GM12878 (cell line): ENCODE measurements at regions not wholly inside any gene's neighbourhood (a gene's known extent, or its start where the extent isn't known, plus 50 kb on each side); places are given as distances from the start of the nearest gene placed in this dataset.

Source experiments
- ATAC-seq: fragments of 200-7000 bp; cut with Tn5 transposase; 3 replicates; pipeline ENCODE4 v1.9.1; 2020; ENCODE audit warnings: mild to moderate bottlenecking, moderate library complexity
- BruUV-seq: library from RNA; stranded (reverse); fragments of 400-500 nt; replicated peaks from 2 replicates; lab custom pipeline; 2021; lab: Mats Ljungman, UMichigan
- CTCF ChIA-PET: fragments of 300-600 bp; sonication (Branson Sonifier 250); formaldehyde crosslinking; extraction: SDS; loops from one replicate; lab custom pipeline; 2021; ENCODE audit warnings: inconsistent platforms; lab: Yijun Ruan, JAX
- POLR2A ChIA-PET: fragments of 350-600 bp; formaldehyde crosslinking; extraction: SDS; loops from one replicate; lab custom pipeline; 2021; ENCODE audit warnings: inconsistent platforms; lab: Charles Lee
- RAD21 ChIA-PET: fragments of 300-600 bp; sonication (Branson Sonifier 250); formaldehyde crosslinking; loops from one replicate; lab custom pipeline; 2023; ENCODE audit warnings: antibody characterized with exemption; ENCODE audit not compliant: unreplicated experiment; lab: Charles Lee
- SMC1A ChIA-PET: fragments of 300-600 bp; sonication (Branson Sonifier 250); formaldehyde crosslinking; loops from one replicate; lab custom pipeline; 2023; ENCODE audit not compliant: unreplicated experiment, uncharacterized antibody; lab: Charles Lee
- DNase-seq: peaks from one replicate; pipeline ENCODE4 v3.0.0-alpha.2; 2011; ENCODE audit warnings: low read depth, low spot score
- FAIRE-seq: peaks from 3 replicates; lab custom pipeline; 2011; peaks lifted over from hg19 to GRCh38; lab: Jason Lieb, UNC
- H2AFZ ChIP-seq: 2 replicates; pipeline ENCODE4 v1.6.0; 2011; ENCODE audit warnings: low read depth, low read length, control low read depth; ENCODE audit not compliant: control insufficient read depth
- H3K27ac ChIP-seq: 2 replicates; pipeline ENCODE4 v1.5.1; 2011; ENCODE audit warnings: control low read depth; ENCODE audit not compliant: control insufficient read depth, insufficient read depth
- H3K27me3 ChIP-seq, 2 experiments: replicated peaks in 1 of 2; 2 replicates each; pipeline versions ENCODE4 v1.6.0 to v1.6.1; 2011; ENCODE audit warnings: low read length in 1 of 2; ENCODE audit not compliant: control insufficient read depth in 2 of 2, insufficient read depth in 2 of 2
- H3K36me3 ChIP-seq, 2 experiments: 2 replicates each; pipeline ENCODE4 v1.5.1; 2011; ENCODE audit warnings: low read length in 1 of 2; ENCODE audit not compliant: control insufficient read depth in 2 of 2, insufficient read depth in 2 of 2
- H3K4me1 ChIP-seq: 2 replicates; pipeline ENCODE4 v1.6.1; 2011; ENCODE audit warnings: mild to moderate bottlenecking, low read length, moderate library complexity, mixed read lengths; ENCODE audit not compliant: control insufficient read depth, insufficient read depth
- H3K4me2 ChIP-seq: 2 replicates; pipeline ENCODE4 v1.6.0; 2011; ENCODE audit warnings: control low read depth; ENCODE audit not compliant: control insufficient read depth, insufficient read depth
- H3K4me3 ChIP-seq: fragments of 200-600 bp; sonication (generic); 2 replicates; pipeline ENCODE4 v1.5.1; 2016
- H3K79me2 ChIP-seq: 2 replicates; pipeline ENCODE4 v1.6.0; 2011; ENCODE audit warnings: low read length; ENCODE audit not compliant: control insufficient read depth, insufficient read depth
- H3K9ac ChIP-seq: 2 replicates; pipeline ENCODE4 v1.8.0; 2011; ENCODE audit warnings: low read length, control low read depth, mixed read lengths; ENCODE audit not compliant: control insufficient read depth, insufficient read depth
- H3K9me3 ChIP-seq: replicated peaks from 3 replicates; pipeline ENCODE4 v1.5.1; 2011; ENCODE audit warnings: mild to moderate bottlenecking, low read length; ENCODE audit not compliant: control insufficient read depth, insufficient read depth
- H4K20me1 ChIP-seq: 2 replicates; pipeline ENCODE4 v1.6.0; 2011; ENCODE audit not compliant: control insufficient read depth, insufficient read depth
- CTCF ChIP-seq, 3 experiments: IDR thresholded peaks in 2 of 3; conservative IDR thresholded peaks in 1 of 3; 2 replicates each; pipeline ENCODE4 v1.5.1; 2011; ENCODE audit warnings: low read depth in 3 of 3, low read length in 3 of 3, mild to moderate bottlenecking in 3 of 3, control low read depth in 2 of 3, moderate library complexity in 2 of 3, inconsistent platforms in 1 of 3, mixed read lengths in 1 of 3; ENCODE audit not compliant: control insufficient read depth in 2 of 3, insufficient read depth in 1 of 3; ENCODE audit errors: extremely low read depth in 1 of 3
- ESRRA ChIP-seq: IDR thresholded peaks from 2 replicates; pipeline ENCODE4 v1.6.1; 2012; ENCODE audit warnings: mild to moderate bottlenecking, low read length, improper control_type of control experiment
- IKZF1 ChIP-seq: fragments of 450-650 bp; conservative IDR thresholded peaks from 2 replicates; pipeline ENCODE4 v1.6.1; 2017; ENCODE audit warnings: antibody characterized with exemption, mild to moderate bottlenecking
- RAD21 ChIP-seq: IDR thresholded peaks from 2 replicates; pipeline ENCODE4 v1.6.1; 2011; ENCODE audit warnings: mild to moderate bottlenecking, low read depth, low read length, moderate library complexity; ENCODE audit not compliant: insufficient read depth
- SMAD1 ChIP-seq: fragments of 450-650 bp; IDR thresholded peaks from 2 replicates; pipeline ENCODE4 v1.6.1; 2018; ENCODE audit warnings: mild to moderate bottlenecking, low read depth; ENCODE audit not compliant: partially characterized antibody
- SREBF2 ChIP-seq: IDR thresholded peaks from 2 replicates; pipeline ENCODE4 v1.6.1; 2012; ENCODE audit warnings: mild to moderate bottlenecking, low read length
- TCF12 ChIP-seq: IDR thresholded peaks from 2 replicates; pipeline ENCODE4 v1.6.1; 2011; ENCODE audit warnings: low read depth, mild to moderate bottlenecking, low read length
- ZNF592 ChIP-seq: fragments of 450-650 bp; IDR thresholded peaks from 2 replicates; pipeline ENCODE4 v1.6.1; 2017; ENCODE audit warnings: mild to moderate bottlenecking, moderate library complexity
- ZSCAN29 ChIP-seq: fragments of 450-650 bp; IDR thresholded peaks from 2 replicates; pipeline ENCODE4 v1.6.1; 2017; ENCODE audit warnings: mild to moderate bottlenecking, moderate library complexity
- WGBS: methylation state at CpG from one replicate; pipeline ENCODE4 v1.1.6; 2016; ENCODE audit warnings: low lambda C conversion rate; ENCODE audit not compliant: insufficient replicate concordance, insufficient coverage; ENCODE audit errors: missing lambda C conversion rate; 5-methylcytosine and 5-hydroxymethylcytosine counted together
- in situ Hi-C: fragments of 300-500 bp; cut with MboI; formaldehyde crosslinking; loops from 9 replicates; pipeline ENCODE4 v1.14.3; 2018; ENCODE audit warnings: mixed read lengths
- intact Hi-C: fragments of 100-400 bp; cut with micrococcal nuclease; formaldehyde crosslinking; loops from one replicate; pipeline ENCODE4 v1.14.2; 2022; ENCODE audit not compliant: unreplicated experiment
- TF ChIP-seq, protein P1 (sequence below): IDR thresholded peaks from 2 replicates; pipeline ENCODE4 v1.6.1; 2012; ENCODE audit warnings: low read depth, low read length, improper control_type of control experiment
- TF ChIP-seq, protein P2 (sequence below): IDR thresholded peaks from 2 replicates; pipeline ENCODE4 v1.6.1; 2012; ENCODE audit warnings: improper control_type of control experiment, low read depth, low read length; ENCODE audit not compliant: insufficient replicate concordance

DNA sequence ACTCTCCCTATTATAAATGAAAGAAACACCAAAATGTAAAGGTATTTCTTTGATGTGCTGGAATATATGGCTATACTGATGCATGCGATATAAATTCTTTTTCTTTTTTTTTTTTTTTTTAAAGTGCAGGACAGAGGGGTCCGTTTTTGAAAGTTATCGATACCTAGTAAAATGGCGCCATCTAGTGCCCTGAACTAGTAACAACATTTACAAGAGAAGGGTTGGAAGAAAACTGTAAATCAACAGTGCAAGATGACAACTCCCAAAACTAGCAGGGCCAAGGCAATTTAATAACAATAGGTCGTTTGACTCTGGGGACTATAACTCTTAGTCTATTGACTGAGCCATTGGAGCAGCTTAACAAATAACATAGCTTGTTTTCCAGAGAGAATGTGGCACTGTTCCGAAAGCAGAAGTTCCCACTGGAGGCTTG lies 137.7 kb downstream of the SPTSSA start:
- H3K36me3 ChIP-seq = no peaks in the 10 kb centered on the region
- ChIA-PET POLR2A (no interaction called here), RAD21 (interaction anchor here (1.3 kb wide), 1 partner anchor 521 kb away, joined by 4 read pairs; no protein-coding TSS in a partner anchor), SMC1A (interaction anchor here (1.0 to 2.3 kb wide), 3 partner anchors 23 to 484 kb away, joined by 3 to 12 read pairs (median 7); no protein-coding TSS in a partner anchor), CTCF (interaction anchor here (0.7 to 6.7 kb wide), 22 partner anchors 8 to 1749 kb away, joined by 3 to 50 read pairs (median 6); no protein-coding TSS in a partner anchor)
- H3K9me3 ChIP-seq = no peaks in the 10 kb centered on the region
- in situ Hi-C loops (no loop called here), intact Hi-C loops (loop anchor here (5.0 kb wide), 2 partner anchors 227 to 487 kb away; no protein-coding TSS in a partner anchor)
- H3K4me1 ChIP-seq = no peaks in the 10 kb centered on the region
- H3K9ac ChIP-seq = no peak overlapping the region
- BruUV-seq = no TSS peak
- no peak overlapping the region for H2AFZ ChIP-seq
- no peak overlapping the region for H3K4me3 ChIP-seq
- H3K4me2 ChIP-seq = no peak overlapping the region
- H3K79me2 ChIP-seq = no peaks in the 10 kb centered on the region
- peak; percentile 65 for FAIRE-seq
- H3K27me3 ChIP-seq = no peaks in the 10 kb centered on the region
- DNase-seq = no peak
- peak; percentile 77 for ATAC-seq
- no peak overlapping the region for H3K27ac ChIP-seq
- 20% methylated on average over 5 of the region's 6 CpGs for WGBS
- no peaks in the 10 kb centered on the region for H4K20me1 ChIP-seq
- TF ChIP-seq, protein P1, sequence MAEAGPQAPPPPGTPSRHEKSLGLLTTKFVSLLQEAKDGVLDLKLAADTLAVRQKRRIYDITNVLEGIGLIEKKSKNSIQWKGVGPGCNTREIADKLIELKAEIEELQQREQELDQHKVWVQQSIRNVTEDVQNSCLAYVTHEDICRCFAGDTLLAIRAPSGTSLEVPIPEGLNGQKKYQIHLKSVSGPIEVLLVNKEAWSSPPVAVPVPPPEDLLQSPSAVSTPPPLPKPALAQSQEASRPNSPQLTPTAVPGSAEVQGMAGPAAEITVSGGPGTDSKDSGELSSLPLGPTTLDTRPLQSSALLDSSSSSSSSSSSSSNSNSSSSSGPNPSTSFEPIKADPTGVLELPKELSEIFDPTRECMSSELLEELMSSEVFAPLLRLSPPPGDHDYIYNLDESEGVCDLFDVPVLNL = no peak
- TF ChIP-seq, protein P2, sequence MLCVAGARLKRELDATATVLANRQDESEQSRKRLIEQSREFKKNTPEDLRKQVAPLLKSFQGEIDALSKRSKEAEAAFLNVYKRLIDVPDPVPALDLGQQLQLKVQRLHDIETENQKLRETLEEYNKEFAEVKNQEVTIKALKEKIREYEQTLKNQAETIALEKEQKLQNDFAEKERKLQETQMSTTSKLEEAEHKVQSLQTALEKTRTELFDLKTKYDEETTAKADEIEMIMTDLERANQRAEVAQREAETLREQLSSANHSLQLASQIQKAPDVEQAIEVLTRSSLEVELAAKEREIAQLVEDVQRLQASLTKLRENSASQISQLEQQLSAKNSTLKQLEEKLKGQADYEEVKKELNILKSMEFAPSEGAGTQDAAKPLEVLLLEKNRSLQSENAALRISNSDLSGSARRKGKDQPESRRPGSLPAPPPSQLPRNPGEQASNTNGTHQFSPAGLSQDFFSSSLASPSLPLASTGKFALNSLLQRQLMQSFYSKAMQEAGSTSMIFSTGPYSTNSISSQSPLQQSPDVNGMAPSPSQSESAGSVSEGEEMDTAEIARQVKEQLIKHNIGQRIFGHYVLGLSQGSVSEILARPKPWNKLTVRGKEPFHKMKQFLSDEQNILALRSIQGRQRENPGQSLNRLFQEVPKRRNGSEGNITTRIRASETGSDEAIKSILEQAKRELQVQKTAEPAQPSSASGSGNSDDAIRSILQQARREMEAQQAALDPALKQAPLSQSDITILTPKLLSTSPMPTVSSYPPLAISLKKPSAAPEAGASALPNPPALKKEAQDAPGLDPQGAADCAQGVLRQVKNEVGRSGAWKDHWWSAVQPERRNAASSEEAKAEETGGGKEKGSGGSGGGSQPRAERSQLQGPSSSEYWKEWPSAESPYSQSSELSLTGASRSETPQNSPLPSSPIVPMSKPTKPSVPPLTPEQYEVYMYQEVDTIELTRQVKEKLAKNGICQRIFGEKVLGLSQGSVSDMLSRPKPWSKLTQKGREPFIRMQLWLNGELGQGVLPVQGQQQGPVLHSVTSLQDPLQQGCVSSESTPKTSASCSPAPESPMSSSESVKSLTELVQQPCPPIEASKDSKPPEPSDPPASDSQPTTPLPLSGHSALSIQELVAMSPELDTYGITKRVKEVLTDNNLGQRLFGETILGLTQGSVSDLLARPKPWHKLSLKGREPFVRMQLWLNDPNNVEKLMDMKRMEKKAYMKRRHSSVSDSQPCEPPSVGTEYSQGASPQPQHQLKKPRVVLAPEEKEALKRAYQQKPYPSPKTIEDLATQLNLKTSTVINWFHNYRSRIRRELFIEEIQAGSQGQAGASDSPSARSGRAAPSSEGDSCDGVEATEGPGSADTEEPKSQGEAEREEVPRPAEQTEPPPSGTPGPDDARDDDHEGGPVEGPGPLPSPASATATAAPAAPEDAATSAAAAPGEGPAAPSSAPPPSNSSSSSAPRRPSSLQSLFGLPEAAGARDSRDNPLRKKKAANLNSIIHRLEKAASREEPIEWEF = no peak
- TF ChIP-seq ZNF592 = no peak
- TF ChIP-seq SMAD1 = no peak
- no peak for TF ChIP-seq ESRRA
- no peak for TF ChIP-seq SREBF2
- peak; percentile 53 to 66 (median 61); a peak in 5 of 6 replicates for TF ChIP-seq CTCF (IDR thresholded peaks at IDR 0.05 in 2 of 3, conservative IDR thresholded peaks at IDR 0.05 in 1 of 3; ENCODE audit: control insufficient read depth in 2 of 3, extremely low read depth in 1 of 3, insufficient read depth in 1 of 3, low read depth in 3 of 3, low read length in 3 of 3)
- TF ChIP-seq IKZF1 = no peak
- peak; percentile 75 for TF ChIP-seq RAD21
- TF ChIP-seq ZSCAN29 = no peak
- TF ChIP-seq TCF12 = no peak
